HG02759 (cell line): ENCODE measurements at regions not wholly inside any gene's neighbourhood (a gene's known extent, or its start where the extent isn't known, plus 50 kb on each side); places are given as distances from the start of the nearest gene placed in this dataset.
"Not testable (repeated sequence)": the region's sequence is repeated elsewhere in the genome, so short reads cannot be mapped to it uniquely, and the experiment has no call there.

ENCODE experiments used
- ATAC-seq: cut with Tn5 transposase; IDR thresholded peaks from one replicate; pipeline ENCODE4 v1.9.1; 2021; ENCODE audit warnings: mild to moderate bottlenecking, moderate library complexity; ENCODE audit not compliant: unreplicated experiment

GRCh38 chr18:25587545-25587944, 235.6 kb upstream of the ZNF521 start:
- no peak for ATAC-seq

- ATAC-seq, result no peak
Observed at GRCh38 chr18:25568986-25569385, 217.0 kb upstream of the ZNF521 start.

DNA sequence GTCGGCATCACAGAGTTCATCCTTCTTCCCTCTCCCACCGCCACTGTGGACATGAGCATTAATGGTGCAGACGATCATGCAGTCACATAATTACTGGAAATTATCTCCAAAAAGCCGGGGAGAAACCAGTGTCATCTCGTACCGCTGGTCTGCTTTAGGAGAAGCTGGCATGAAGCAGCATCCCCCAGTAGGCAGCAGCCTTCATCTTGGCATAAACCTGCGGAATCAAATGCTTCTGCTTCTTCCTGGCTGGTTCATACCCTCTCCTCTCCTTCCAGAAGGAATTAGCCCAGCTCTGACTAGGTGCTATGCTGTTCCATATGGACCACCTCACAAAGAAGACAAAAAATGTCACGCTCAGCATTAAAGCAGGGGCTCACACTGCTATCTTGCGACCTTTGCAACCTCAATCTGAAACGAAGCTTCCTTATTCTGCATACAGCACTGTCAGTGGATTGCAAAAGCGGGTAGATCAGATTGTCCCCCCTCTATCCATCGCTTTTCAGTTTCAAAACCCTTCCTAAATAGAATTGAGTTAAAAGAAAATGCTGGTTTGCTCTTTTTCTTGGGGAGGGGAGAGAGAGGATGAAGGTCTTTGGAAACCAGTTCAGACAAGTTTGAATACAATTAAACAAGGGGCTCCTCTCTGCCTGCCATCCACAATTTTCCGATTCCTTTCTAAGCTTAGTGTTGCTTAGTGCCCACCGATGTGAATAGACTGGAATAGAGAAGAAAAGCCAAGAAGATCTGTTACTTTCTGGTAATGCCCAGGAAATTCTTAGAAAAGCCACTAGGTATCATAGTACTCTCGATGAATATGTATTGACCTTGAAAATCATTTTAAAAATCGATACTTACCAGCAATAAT, 212.1 kb upstream of the ZNF521 start:
- no peak for ATAC-seq

GRCh38 chr18:25563346-25563745, 211.4 kb upstream of the ZNF521 start:
- ATAC-seq, result no peak

- ATAC-seq, result no peak
Observed at GRCh38 chr18:25561918-25562317, 210.0 kb upstream of the ZNF521 start.

DNA sequence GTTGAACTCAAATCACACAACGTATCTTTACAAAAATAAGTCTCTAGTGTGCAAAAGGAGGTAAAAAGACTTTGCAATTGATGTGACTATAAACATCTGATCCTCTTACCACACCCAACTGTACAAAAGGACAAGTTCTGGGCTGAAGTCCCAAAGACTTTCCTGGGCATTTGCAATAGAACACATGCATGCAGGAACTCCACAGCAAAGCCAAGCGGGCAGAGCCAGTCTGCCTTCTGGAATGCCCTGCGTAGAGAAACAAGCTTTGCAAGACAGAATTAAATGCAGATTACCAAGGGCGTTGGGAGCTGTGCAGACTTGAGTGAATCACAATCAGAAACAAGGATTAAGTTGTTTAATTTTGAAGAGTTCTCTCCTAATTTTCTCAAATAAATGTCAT, 208.4 kb upstream of the ZNF521 start:
- ATAC-seq, result no peak

- no peak for ATAC-seq
Observed at GRCh38 chr18:25557011-25557410, 205.0 kb upstream of the ZNF521 start.

GRCh38 chr18:25553631-25554263, 201.8 kb upstream of the ZNF521 start:
- ATAC-seq, result no peak

DNA sequence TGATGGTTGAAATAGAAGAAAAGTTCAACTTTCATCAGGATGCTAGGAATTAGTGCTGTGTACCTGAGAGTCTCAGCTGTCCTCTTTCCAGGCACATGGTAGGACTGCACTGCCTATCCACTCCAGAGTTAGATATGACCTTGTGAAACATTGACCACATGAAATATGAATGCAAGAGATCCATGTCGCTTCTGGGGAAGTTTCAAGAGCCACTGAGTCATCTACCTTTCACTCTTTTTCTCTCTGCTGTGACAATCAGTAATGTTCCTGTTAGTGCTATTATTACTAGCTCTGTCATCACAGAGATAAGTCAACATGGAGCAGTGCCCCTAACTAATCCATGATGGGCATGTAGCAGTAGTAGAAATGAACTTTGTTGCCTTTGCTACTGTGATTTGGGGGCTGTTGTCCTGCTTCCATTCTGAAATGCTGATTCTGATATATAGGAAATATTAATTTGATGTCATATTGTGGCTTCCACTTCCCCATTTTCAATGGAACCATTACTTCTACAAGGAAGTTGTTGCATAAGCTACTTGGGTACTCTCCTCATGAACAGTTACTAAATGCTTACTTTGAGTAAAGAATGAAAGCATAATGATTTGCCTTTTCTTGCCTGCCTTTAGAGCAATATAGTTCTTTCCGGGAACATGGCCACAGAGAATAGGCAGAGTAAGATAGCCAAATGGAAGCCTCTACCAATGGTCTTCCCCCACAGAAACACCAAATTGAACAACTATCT, 192.8 kb upstream of the ZNF521 start:
- ATAC-seq, result no peak

DNA sequence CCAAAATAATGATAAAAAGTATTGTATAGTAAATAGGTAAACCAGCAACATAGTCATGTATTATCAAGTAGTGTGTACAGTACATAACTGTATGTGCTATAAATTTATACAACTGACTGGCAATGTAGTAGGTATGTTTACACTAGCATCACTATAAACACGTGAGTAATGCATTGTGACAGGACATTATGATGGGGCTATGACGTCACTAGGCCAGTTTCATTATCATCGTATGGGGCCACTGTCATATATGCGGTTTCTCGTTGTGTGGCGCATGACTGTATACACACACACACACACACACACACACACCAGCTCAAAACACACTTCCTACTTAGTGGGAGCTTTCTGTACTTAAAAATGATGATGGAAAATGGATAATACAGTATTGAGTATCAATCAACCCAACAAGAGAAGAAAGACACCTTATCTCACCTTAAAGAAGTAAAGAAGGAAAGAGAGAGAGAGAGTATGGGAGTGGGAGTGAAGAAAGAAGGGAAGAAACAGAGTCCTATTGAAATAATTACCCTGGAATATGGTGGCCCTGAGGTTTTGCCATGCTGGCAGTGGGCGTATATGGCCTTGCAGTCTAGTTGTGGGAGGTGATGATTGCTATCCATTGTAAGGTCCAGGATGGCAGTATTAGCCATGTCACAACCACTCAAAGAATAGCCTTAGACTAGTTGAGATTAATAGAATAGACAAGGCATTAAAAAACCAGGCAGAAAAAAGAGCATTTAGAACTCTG, 186.4 kb upstream of the ZNF521 start:
- ATAC-seq, result no peak

- ATAC-seq, result no peak
Observed at GRCh38 chr18:25535495-25535894, 183.5 kb upstream of the ZNF521 start.

DNA sequence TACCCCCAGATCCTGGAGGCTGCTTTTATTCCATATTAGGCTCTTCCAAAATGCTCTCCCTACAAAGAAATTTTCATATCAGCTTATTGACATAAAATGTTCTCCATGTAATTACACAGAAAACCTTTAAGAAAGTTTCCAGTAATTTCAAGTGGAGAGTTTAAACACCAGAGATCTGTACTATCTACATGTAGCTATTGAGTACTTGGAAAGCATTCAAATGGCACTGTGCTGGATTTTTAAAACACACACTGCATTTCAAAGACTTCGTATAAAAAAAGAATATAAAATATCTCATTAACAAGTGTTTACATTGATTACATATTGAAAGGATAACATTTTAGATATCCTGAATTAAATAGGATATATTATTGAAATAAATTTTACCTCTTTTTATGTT, 182.4 kb upstream of the ZNF521 start:
- no peak for ATAC-seq

DNA sequence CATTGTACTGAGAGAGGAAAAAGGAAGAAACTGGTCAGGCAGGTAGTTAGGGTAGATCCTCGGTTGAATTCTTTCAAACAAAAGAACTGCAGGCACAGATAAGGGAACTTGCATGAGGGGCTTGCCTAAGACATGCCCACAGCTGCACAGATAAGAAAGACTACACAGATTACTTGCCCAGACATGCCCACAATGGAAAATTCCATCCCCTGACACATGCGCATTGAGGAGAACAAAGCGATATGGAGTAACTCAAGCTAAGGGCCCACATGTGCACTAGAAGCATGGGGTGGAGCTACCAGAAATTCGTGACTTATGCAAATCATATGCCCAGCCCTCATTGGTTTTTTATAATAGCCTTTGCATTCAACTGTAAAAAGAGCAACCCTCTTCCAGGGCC, 181.3 kb upstream of the ZNF521 start:
- ATAC-seq, result no peak

- no peak for ATAC-seq
Observed at GRCh38 chr18:25531207-25531606, 179.2 kb upstream of the ZNF521 start.

DNA sequence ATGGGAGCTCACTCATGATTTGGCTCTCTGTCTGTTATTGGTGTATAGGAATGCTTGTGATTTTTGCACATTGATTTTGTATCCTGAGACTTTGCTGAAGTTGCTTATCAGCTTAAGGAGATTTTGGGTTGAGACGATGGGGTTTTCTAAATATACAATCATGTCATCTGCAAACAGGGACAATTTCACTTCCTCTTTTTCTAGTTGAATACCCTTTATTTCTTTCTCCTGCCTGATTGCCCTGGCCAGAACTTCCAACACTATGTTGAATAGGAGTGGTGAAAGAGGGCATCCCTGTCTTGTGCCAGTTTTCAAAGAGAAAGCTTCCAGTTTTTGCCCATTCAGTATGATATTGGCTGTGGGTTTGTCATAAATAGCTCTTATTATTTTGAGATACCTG, 173.8 kb upstream of the ZNF521 start:
- not testable (repeated sequence) for ATAC-seq

- peak; percentile 97 for ATAC-seq
Observed at GRCh38 chr18:25518716-25519053, 166.7 kb upstream of the ZNF521 start.

DNA sequence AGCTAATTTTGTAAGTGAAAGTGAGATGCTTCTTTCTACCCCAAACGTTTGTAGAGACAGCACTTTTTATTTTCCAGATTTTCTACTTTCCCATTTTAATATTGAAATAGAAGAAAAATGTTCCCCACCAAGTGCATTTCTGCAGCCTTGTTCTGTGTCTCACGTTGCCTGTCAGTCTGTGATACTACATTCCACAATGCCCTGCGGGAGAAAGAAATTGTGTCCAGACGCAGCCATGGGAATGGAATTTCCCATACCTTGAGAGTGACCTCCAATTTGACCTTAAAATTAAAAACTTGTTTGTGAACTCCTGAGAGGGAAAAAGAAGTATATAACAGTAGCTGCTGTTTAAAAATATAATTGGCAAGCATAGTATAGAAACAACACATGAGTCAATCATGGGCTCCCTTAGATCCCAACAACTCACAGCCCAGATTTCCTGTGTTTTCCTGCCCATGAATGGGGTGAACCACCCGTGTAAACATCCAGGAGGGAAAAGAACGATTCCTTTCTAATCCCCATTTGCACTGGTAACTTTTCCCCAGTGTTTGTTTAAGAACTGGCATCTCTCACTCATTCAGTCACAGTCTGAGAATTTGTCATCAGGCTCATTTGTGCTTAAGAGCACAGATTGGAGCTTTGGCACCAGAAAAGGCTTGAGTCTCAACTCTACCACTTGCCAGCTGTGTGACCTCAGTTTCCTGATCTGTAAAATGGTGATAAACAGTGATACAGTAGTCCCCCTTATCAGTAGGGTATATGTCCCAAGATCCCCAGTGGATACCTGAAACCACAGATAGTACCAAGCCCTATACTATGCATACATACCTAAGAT, 166.1 kb upstream of the ZNF521 start:
- peak; percentile 29 for ATAC-seq

DNA sequence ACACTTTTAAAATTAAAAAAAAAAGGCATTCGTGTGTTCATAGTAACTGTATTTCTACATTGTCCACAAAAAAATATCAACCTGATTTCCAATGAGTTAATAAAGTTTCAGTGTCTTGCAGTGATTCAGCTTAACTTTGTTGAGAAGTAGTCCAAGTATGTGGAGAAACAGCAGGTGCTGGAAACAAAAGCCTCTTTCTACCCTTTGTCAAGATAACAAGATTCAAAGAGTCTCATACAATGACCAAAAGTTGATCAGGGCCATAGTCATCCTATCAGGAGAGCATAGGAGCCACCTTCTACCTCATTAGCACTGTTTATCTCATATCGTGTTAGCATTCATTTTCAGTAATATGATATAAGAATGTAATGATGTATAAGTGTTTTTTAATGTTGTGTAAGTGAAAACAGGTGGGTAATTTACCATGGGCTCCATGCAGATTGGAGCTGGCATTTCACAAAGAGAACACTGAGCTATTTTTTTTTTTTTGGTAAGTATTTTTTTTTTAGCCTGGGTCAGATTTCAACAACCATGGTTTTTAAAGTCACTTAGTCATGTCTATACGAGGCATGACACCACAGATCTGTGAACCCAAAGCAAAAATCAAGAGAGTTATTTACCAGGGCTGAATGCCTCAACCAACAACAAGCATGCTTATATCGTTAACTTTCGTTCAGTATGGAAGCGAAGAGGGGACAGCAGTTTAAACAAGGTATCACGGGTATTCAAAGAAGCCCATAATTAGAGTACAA, 165.0 kb upstream of the ZNF521 start:
- ATAC-seq, result no peak

DNA sequence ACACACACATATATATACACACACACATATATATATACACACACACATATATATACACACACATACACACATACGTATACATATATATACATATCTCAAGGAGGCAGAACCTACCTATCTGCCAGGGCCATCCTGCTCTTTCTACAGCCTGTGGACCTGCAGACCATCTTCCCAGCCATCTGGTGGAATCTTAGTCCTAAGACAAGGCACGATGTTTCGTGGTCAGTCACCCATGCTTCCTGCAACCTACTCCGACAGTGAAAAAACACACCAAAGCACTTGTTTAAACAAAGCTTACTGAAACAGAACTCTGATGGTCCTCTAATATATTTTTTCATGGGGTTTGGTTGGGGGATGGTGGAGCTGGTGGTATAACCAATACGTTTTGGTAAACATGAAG, 164.2 kb upstream of the ZNF521 start:
- no peak for ATAC-seq

DNA sequence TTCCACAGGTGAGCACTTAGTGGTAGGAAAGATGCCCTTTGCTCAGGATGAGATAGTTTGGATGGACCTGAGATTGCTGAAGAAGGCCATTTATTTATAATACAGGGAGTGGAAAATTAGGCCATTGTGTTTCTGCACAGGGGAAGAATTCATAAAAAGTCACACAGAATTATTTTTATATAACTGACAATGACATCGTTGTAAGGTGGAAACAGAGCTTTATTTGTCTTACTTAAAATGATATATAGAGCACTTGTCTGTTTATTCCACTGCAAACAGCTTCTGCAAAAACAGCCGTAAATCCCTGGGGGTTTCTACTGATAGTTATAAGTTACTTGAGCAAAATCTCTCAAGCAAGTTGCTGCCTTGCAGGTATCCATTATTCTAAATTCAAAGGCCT, 158.1 kb upstream of the ZNF521 start:
- ATAC-seq, result no peak
